ENCODE measurements at regions not wholly inside any gene's neighbourhood (a gene's known extent, or its start where the extent isn't known, plus 50 kb on each side); places are given as distances from the start of the nearest gene placed in this dataset.

- TF ChIP-seq OSR1 (CRISPR knock-in tag; IDR thresholded peaks at IDR 0.05) = no peak
- no peak for TF ChIP-seq ESRRG (CRISPR knock-in tag; IDR thresholded peaks at IDR 0.05)
- TF ChIP-seq ZNF70 (CRISPR knock-in tag; IDR thresholded peaks at IDR 0.05) = no peak
- no peak for TF ChIP-seq SNAI2 (CRISPR knock-in tag; IDR thresholded peaks at IDR 0.05)
- no peak for TF ChIP-seq PATZ1 (CRISPR knock-in tag; IDR thresholded peaks at IDR 0.05; ENCODE audit: borderline replicate concordance)
- TF ChIP-seq ISL1 (CRISPR knock-in tag; IDR thresholded peaks at IDR 0.05) = no peak
These were observed 107.2 kb upstream of the SLIT3 start for GRCh38 chr5:169408171-169408570.
